CD14-positive monocyte (primary cell): ENCODE measurements at regions not wholly inside any gene's neighbourhood (a gene's known extent, or its start where the extent isn't known, plus 50 kb on each side); places are given as distances from the start of the nearest gene placed in this dataset.

Experiments
- DNase-seq, 3 donors: peaks; one replicate each; pipeline ENCODE4 v3.0.0-alpha.2; 2011 to 2022
- H2AFZ ChIP-seq: 2 replicates; pipeline ENCODE4 v1.6.0; 2012; ENCODE audit warnings: mild to moderate bottlenecking, low read depth, low read length, inconsistent platforms; ENCODE audit not compliant: insufficient read depth, poor library complexity, severe bottlenecking
- H3K27ac ChIP-seq, 2 donors: 1 replicate in 1 of 2; 2 replicates in 1 of 2; pipeline ENCODE4 v1.5.1; 2012 to 2013; ENCODE audit warnings: low read length in 2 of 2, control low read depth in 1 of 2, inconsistent platforms in 1 of 2, low read depth in 1 of 2, mild to moderate bottlenecking in 1 of 2
- H3K27me3 ChIP-seq, 2 donors: one replicate each; pipeline versions ENCODE4 v1.6.0 to v1.6.1; 2011 to 2013; ENCODE audit warnings: low read length in 2 of 2; ENCODE audit not compliant: control insufficient read depth in 2 of 2, insufficient read depth in 2 of 2
- H3K36me3 ChIP-seq, 2 donors: replicated peaks in 1 of 2; 1 replicate in 1 of 2; 2 replicates in 1 of 2; pipeline versions ENCODE4 v1.5.1 to v1.6.1; 2012 to 2013; ENCODE audit warnings: low read length in 2 of 2, control low read depth in 1 of 2, inconsistent platforms in 1 of 2, mild to moderate bottlenecking in 1 of 2; ENCODE audit not compliant: insufficient read depth in 2 of 2, control insufficient read depth in 1 of 2
- H3K4me1 ChIP-seq, 2 donors: 1 replicate in 1 of 2; 2 replicates in 1 of 2; pipeline versions ENCODE4 v1.5.1 to v1.6.1; 2012 to 2013; ENCODE audit warnings: low read length in 2 of 2, control low read depth in 1 of 2, inconsistent platforms in 1 of 2, mild to moderate bottlenecking in 1 of 2, moderate library complexity in 1 of 2; ENCODE audit not compliant: insufficient read depth in 2 of 2, control insufficient read depth in 1 of 2
- H3K4me2 ChIP-seq: replicated peaks from 2 replicates; pipeline ENCODE3; 2012; ENCODE audit warnings: low read length, moderate library complexity, mild to moderate bottlenecking; ENCODE audit not compliant: poor library complexity, severe bottlenecking; ENCODE audit errors: extremely low read depth
- H3K4me3 ChIP-seq, 3 experiments: fragments of 200-600 bp in 1 of 3; sonication (generic) in 1 of 3; replicated peaks in 1 of 3; 1 replicate in 2 of 3; 2 replicates in 1 of 3; pipeline ENCODE4 v1.5.1; 2011 to 2013; ENCODE audit warnings: low read length in 3 of 3, mild to moderate bottlenecking in 3 of 3, control low read depth in 2 of 3, low read depth in 2 of 3, inconsistent platforms in 1 of 3, moderate library complexity in 1 of 3
- H3K79me2 ChIP-seq: 2 replicates; pipeline ENCODE4 v1.6.0; 2012; ENCODE audit warnings: mild to moderate bottlenecking, control low read depth, inconsistent platforms, low read length, moderate library complexity; ENCODE audit not compliant: insufficient read depth
- H3K9ac ChIP-seq: 2 replicates; pipeline ENCODE4 v1.6.0; 2017; ENCODE audit warnings: low read length, mild to moderate bottlenecking; ENCODE audit not compliant: insufficient read depth, poor library complexity, severe bottlenecking
- H3K9me3 ChIP-seq, 2 donors: replicated peaks in 1 of 2; 1 replicate in 1 of 2; 2 replicates in 1 of 2; pipeline versions ENCODE4 v1.5.1 to v1.6.1; 2012 to 2013; ENCODE audit warnings: low read length in 2 of 2, control low read depth in 1 of 2; ENCODE audit not compliant: control insufficient read depth in 1 of 2, insufficient read depth in 1 of 2
- H4K20me1 ChIP-seq: 2 replicates; pipeline ENCODE4 v1.6.0; 2012; ENCODE audit warnings: mild to moderate bottlenecking, low read length, control low read depth, moderate library complexity; ENCODE audit not compliant: insufficient read depth
- H3K27ac Mint-ChIP-seq, 7 donors: one replicate each; pipeline ENCODE4 v1.8.0; 2020; ENCODE audit warnings: mild to moderate bottlenecking in 7 of 7, mixed read lengths in 7 of 7, moderate library complexity in 6 of 7, inconsistent platforms in 2 of 7
- H3K27me3 Mint-ChIP-seq, 3 donors: one replicate each; pipeline ENCODE4 v1.8.0; 2021 to 2022; ENCODE audit warnings: low read depth in 3 of 3, mild to moderate bottlenecking in 3 of 3, mixed read lengths in 3 of 3, moderate library complexity in 3 of 3, inconsistent platforms in 1 of 3
- H3K36me3 Mint-ChIP-seq, 2 donors: one replicate each; pipeline ENCODE4 v1.8.0; 2020; ENCODE audit warnings: mixed read lengths in 2 of 2, inconsistent platforms in 1 of 2, mild to moderate bottlenecking in 1 of 2
- H3K4me1 Mint-ChIP-seq: one replicate; pipeline ENCODE4 v1.8.0; 2020; ENCODE audit warnings: mild to moderate bottlenecking, mixed read lengths
- H3K4me3 Mint-ChIP-seq, 2 donors: one replicate each; pipeline ENCODE4 v1.8.0; 2020; ENCODE audit warnings: mild to moderate bottlenecking in 2 of 2, mixed read lengths in 2 of 2, moderate library complexity in 1 of 2
- H3K9me3 Mint-ChIP-seq, 7 donors: one replicate each; pipeline ENCODE4 v1.8.0; 2020 to 2022; ENCODE audit warnings: mixed read lengths in 7 of 7, mild to moderate bottlenecking in 6 of 7, moderate library complexity in 6 of 7, inconsistent platforms in 2 of 7
- CTCF ChIP-seq: fragments of 200-600 bp; IDR thresholded peaks from one replicate; pipeline ENCODE4 v1.8.0; 2022; ENCODE audit warnings: antibody characterized with exemption, mild to moderate bottlenecking
- WGBS: methylation state at CpG from one replicate; pipeline ENCODE4 v1.1.5; 2013; ENCODE audit warnings: missing lambda C conversion rate; ENCODE audit not compliant: insufficient coverage; 5-methylcytosine and 5-hydroxymethylcytosine counted together
- intact Hi-C, 2 donors: fragments of 100-400 bp; cut with micrococcal nuclease; formaldehyde crosslinking; loops; one replicate each; pipeline versions ENCODE4 v1.15.0 to v1.15.1; 2023

GRCh38 chrX:47776292-47777006 is 60.3 kb upstream of the ZNF81 start:
- WGBS: no CpG with 5 or more reads among the region's 4 CpGs
- H3K27me3 ChIP-seq: no peaks in the 10 kb centered on the region
- Mint-ChIP-seq H3K36me3 (no peaks in the 10 kb centered on the region), H3K4me1 (no peaks in the 10 kb centered on the region), H3K4me3 (no peak overlapping the region), H3K9me3 (peaks cover 0 to 5% (median 1%) of the 10 kb centered on the region in 7 donors), H3K27ac (no peak overlapping the region), H3K27me3 (peaks cover 0 to 6% (median 0%) of the 10 kb centered on the region in 3 donors)
- no peak overlapping the region for H3K4me2 ChIP-seq
- H3K4me1 ChIP-seq: no peaks in the 10 kb centered on the region
- H3K79me2 ChIP-seq: no peaks in the 10 kb centered on the region
- no peaks in the 10 kb centered on the region for H3K36me3 ChIP-seq
- H3K9ac ChIP-seq: no peak overlapping the region
- intact Hi-C loops: no loop called here
- H3K9me3 ChIP-seq: no peaks in the 10 kb centered on the region
- H4K20me1 ChIP-seq: no peaks in the 10 kb centered on the region
- no peak for TF ChIP-seq CTCF
- no peak overlapping the region for H3K27ac ChIP-seq
- no peak for DNase-seq
- H2AFZ ChIP-seq: no peak overlapping the region
- H3K4me3 ChIP-seq: no peak overlapping the region

- Histone ChIP-seq H3K79me2 (no peaks in the 10 kb centered on the region), H3K9me3 (peaks cover 0 to 7% of the 10 kb centered on the region in 2 donors), H3K4me1 (no peaks in the 10 kb centered on the region), H4K20me1 (no peaks in the 10 kb centered on the region), H3K4me2 (no peak overlapping the region), H3K9ac (no peak overlapping the region), H3K27me3 (no peaks in the 10 kb centered on the region), H2AFZ (no peak overlapping the region), H3K27ac (no peak overlapping the region), H3K36me3 (no peaks in the 10 kb centered on the region), H3K4me3 (no peak overlapping the region)
- Mint-ChIP-seq H3K4me1 (no peaks in the 10 kb centered on the region), H3K9me3 (peaks cover 5 to 12% (median 8%) of the 10 kb centered on the region in 7 donors), H3K27me3 (peaks cover 0 to 6% (median 3%) of the 10 kb centered on the region in 3 donors), H3K27ac (no peak overlapping the region), H3K36me3 (no peaks in the 10 kb centered on the region), H3K4me3 (no peak overlapping the region)
- intact Hi-C loops: no loop called here
- DNase-seq: no peak
- no CpG with 5 or more reads among the region's 2 CpGs for WGBS
- TF ChIP-seq CTCF: no peak
Measured at GRCh38 chrX:47772764-47773163, 63.9 kb upstream of the ZNF81 start.
